T47D (cell line): ENCODE measurements at regions not wholly inside any gene's neighbourhood (a gene's known extent, or its start where the extent isn't known, plus 50 kb on each side); places are given as distances from the start of the nearest gene placed in this dataset.
"Not testable (repeated sequence)": the region's sequence is repeated elsewhere in the genome, so short reads cannot be mapped to it uniquely, and the experiment has no call there.

Experiments
- DNase-seq, 2 experiments: peaks; one replicate each; pipeline versions ENCODE4 v3.0.0 to v3.0.0-alpha.2; 2011 to 2012; ENCODE audit warnings: low read depth in 1 of 2, low spot score in 1 of 2
- JUND ChIP-seq: IDR thresholded peaks from 2 replicates; pipeline ENCODE4 v1.6.1; 2012; ENCODE audit warnings: low read depth
- in situ Hi-C: cut with HindIII; loops from 2 replicates; pipeline ENCODE4 v1.10.0; 2016; ENCODE audit warnings: low sequenced_read_pairs, low pct_unique_long_range_greater_than_20kb

- no peak for DNase-seq
- TF ChIP-seq JUND = no peak
- in situ Hi-C loops = no loop called here
Observed at GRCh38 chr3:118098827-118099226, 935.8 kb downstream of the IGSF11 start.

- TF ChIP-seq JUND = no peak
- no peak for DNase-seq
- in situ Hi-C loops = no loop called here
Observed at GRCh38 chr3:118101891-118102290, 932.8 kb downstream of the IGSF11 start.

GRCh38 chr3:118102737-118103136 is 931.9 kb downstream of the IGSF11 start:
- TF ChIP-seq JUND = no peak
- DNase-seq = no peak
- in situ Hi-C loops = no loop called here

DNA sequence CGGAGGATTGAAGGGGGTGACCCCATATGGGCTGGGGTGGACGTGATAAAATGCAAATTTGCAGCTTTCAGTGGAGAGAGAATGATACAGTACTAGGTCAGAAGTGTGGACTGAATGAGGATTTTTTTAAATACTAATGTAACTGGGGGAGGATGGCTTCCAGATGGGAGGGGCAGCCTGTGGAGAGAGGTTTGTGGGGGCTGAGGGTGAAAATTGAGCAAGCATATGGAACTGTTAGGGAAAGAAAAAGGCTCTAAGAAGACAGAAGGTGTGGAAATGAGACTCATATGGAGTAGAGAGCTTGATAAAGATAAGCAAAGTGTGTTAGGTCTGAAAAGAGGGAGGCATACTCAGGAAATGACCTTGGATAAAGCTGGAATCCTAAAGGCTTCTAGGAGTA is 926.4 kb downstream of the IGSF11 start:
- DNase-seq = no peak
- in situ Hi-C loops = no loop called here
- TF ChIP-seq JUND = no peak

DNA sequence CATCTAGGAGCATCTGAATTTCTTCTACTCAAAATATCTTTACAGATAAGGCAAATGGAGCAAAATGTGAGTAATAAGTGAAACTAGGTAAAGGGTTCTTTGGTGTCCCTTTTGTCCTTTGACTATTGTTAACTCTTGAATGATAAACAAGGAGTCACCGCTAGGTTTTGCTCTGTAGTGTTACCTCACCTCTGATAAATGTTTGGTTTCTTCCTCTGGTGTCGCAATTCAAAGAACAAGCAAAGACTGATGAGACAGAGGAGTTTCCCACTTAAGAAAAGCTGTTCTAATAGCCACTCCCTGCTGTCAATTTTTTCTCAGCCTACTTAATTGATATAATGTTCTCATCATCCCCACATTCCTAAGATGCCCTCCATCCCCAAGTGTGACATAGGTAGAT is 925.9 kb downstream of the IGSF11 start:
- DNase-seq = no peak
- in situ Hi-C loops = no loop called here
- TF ChIP-seq JUND = no peak

DNA sequence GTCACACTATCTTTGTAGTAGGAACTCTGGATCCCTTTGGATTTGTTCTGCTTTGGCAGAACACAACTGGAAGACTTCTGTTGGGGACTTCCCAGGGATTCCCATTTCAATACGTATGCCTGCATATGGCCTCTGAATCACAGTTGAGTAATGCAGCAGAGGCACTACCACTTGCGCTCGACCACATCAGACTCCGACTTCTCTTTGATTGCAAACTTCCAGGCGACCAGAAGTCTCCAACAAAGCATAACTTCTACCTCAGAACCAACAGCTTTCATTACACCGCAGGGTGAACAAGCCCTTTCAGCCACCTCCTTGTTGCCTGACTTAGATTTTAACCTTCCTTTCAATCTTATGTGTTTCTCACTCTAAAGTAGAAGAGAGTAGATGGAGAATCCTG is 924.4 kb downstream of the IGSF11 start:
- no peak for TF ChIP-seq JUND
- in situ Hi-C loops = no loop called here
- DNase-seq = no peak

- TF ChIP-seq JUND = no peak
- no peak for DNase-seq
- in situ Hi-C loops = no loop called here
Observed at GRCh38 chr3:118116991-118117390, 917.7 kb downstream of the IGSF11 start.

DNA sequence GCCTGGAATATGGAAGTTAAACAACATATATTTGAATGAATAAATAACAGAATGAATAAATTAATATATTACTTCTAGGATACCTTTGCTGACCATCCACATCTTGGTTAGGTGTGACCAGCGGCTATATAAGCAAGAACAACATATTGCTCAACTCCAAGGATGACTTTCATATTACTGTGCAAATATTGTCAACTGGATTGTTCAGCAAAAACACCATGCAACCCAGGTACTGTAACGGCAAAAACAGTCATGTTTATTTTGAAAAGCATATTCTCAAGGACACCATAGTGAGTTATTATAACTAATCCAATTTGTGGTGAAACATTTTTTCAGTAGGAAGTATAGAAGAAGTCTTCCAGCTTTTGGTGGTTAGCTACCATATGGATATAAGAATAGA is 907.9 kb downstream of the IGSF11 start:
- TF ChIP-seq JUND = no peak
- in situ Hi-C loops = no loop called here
- no peak for DNase-seq

GRCh38 chr3:118127992-118128391 is 906.7 kb downstream of the IGSF11 start:
- in situ Hi-C loops = no loop called here
- no peak for DNase-seq
- no peak for TF ChIP-seq JUND

DNA sequence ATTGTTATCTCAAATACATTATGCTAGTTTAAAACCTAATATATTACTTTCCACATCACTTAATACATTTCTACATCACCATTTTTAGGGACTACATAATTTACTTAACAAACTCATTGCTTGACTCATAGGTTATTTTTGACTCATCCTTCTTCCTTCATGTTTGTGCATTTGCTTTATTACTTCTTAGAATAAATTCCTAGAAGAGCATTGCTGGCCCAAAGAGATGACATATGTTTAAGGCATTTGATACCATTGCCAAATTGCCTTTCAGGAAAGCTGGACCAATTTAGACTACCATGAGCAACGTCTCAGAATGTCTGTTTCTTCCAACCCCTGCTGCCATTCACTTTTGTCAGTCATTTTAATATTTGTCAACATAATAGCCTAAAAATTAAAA is 905.8 kb downstream of the IGSF11 start:
- no peak for DNase-seq
- no peak for TF ChIP-seq JUND
- in situ Hi-C loops = no loop called here

- DNase-seq = no peak
- TF ChIP-seq JUND = no peak
- in situ Hi-C loops = no loop called here
Observed at GRCh38 chr3:118137778-118138177, 896.9 kb downstream of the IGSF11 start.

DNA sequence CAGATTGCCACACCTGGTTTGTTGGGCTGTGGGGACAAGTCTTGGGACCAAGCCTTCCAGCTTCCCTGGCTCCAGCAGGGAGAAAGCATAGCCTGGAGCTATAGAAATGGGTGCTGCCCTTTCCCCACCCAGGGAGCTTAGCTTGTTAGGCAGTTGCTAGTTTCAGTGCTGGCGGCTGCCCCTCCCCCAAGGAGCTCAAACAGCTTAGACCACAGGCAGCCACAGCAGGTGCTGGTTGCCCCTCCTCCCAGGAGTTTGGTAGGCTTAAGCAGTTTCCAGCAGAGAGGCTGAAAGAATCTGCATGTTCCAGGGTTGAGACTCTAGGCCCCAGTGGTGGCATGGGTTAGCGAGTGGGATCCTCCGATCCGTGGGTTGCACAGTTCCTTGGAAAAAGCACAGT is 889.7 kb downstream of the IGSF11 start:
- in situ Hi-C loops = no loop called here
- no peak for DNase-seq
- TF ChIP-seq JUND = no peak

DNA sequence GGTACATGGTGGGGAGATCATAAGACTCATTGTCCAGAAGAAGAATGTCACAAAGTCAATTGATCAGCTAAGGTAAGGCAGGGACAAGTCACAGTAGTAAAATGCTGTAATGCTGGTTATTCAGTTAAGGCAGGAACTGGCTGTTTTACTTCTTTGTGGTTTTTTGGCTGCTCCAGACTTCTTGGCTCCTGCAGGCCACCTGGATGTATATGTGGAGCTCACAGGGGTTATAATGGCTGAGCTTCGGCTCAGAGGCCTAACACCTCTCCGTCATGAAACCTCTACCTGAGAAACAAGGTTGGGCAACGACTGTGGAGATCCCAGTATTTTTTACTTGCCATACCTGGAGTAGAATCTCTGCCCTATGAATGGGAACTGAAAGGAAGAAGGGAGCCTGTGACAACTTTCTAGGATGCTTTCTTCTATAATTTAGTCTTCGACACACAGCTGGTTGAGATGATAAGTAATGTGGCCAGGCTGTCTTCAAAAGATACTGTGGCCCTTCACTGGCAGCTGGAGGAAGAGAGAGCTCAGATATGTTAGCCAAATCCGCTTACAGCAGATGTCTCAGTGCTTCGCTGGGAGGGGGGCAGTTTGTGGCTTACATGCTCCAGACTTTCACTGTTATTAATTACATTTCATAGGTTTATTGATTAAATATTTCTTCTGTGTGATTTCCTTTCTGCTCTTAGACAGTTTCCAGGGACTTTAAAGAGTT is 887.8 kb downstream of the IGSF11 start:
- DNase-seq = no peak
- TF ChIP-seq JUND = no peak
- in situ Hi-C loops = no loop called here

DNA sequence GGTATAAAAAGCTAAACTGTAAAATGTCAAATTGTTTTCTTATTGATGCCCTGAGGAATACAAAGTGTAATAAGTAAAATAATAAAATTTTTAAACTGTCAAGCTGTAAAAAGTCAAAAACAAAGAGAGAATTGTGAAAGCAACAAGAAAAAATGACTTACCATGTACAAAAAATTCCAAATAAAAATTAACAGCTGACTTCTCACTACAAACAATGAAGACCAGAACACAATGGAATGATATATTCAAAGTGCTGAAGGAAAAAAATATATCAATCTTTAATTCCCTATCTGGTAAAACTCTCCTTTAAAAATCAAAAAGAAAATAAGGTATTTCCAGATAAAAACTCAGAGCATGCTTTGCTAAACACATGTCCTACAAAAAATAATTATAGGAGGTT is 883.5 kb downstream of the IGSF11 start:
- in situ Hi-C loops = no loop called here
- DNase-seq = no peak
- no peak for TF ChIP-seq JUND

DNA sequence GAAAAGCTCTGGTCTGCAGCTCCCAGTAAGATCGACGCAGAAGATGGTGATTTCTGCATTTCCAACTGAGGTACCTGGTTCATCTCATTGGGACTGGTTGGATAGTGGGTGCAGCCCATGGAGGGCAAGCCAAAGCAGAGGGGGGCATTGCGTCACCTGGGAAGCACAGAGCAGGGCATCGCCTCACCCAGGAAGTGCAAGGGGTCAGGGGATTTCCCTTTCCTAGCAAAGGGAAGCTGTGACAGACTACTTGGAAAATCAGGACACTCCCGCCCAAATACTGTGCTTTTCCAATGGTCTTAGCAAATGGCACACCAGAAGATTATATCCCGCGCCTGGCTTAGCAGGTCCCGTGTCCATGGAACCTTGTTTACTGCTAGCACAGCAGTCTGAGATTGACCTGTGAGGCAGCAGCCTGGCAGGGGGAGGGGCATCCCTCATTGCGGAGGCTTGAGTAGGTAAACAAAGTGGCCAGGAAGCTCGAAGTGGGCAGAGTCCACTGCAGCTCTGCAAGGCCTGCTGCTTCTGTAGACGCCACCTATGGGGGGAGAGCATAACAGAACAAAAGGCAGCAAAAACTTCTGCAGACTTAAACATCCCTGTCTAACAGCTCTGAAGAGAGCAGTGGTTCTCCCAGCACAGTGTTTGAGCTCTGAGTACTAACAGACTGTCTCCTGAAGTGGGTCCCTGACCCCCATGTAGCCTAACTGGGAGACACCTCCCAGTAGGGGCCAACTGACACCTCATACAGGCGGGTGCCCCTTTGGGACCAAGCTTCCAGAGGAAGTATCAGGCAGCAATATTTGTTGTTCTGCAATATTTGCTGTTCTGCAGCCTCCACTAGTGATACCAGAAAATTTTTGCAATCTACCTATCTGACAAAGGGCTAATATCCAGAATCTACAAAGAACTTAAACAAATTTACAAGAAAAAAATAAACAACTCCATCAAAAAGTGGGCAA is 871.7 kb downstream of the IGSF11 start:
- peak in 1 of 2 experiments; percentile 3 for DNase-seq
- in situ Hi-C loops = not testable (repeated sequence)
